H54 (cell line): ENCODE measurements at regions not wholly inside any gene's neighbourhood (a gene's known extent, or its start where the extent isn't known, plus 50 kb on each side); places are given as distances from the start of the nearest gene placed in this dataset.
"Not testable (repeated sequence)": the region's sequence is repeated elsewhere in the genome, so short reads cannot be mapped to it uniquely, and the experiment has no call there.

Experiments
- DNase-seq: peaks from one replicate; pipeline ENCODE4 v3.0.0; 2011; ENCODE audit warnings: low spot score, mixed read lengths; ENCODE audit not compliant: insufficient read length
- FAIRE-seq: peaks from 3 replicates; lab custom pipeline; 2011; peaks lifted over from hg19 to GRCh38; lab: Jason Lieb, UNC
- POLR2A ChIP-seq: IDR thresholded peaks from 2 replicates; pipeline ENCODE4 v1.6.1; 2011; ENCODE audit warnings: low read depth, mild to moderate bottlenecking, low read length

GRCh38 chr3:187809612-187809991, 64.3 kb upstream of the BCL6 start:
- FAIRE-seq = no peak
- DNase-seq = no peak
- TF ChIP-seq POLR2A = no peak

GRCh38 chr3:187810021-187810446, 64.8 kb upstream of the BCL6 start:
- FAIRE-seq = no peak
- TF ChIP-seq POLR2A = no peak
- no peak for DNase-seq

GRCh38 chr3:187811585-187812250, 66.5 kb upstream of the BCL6 start:
- no peak for TF ChIP-seq POLR2A
- FAIRE-seq (peak; percentile 90), DNase-seq (peak; percentile 20)

- no peak for DNase-seq
- no peak for TF ChIP-seq POLR2A
- no peak for FAIRE-seq
Measured at GRCh38 chr3:187812496-187812895, 67.2 kb upstream of the BCL6 start.

GRCh38 chr3:187813198-187813597, 67.9 kb upstream of the BCL6 start:
- DNase-seq (no peak), FAIRE-seq (no peak)
- TF ChIP-seq POLR2A = no peak

- FAIRE-seq, DNase-seq: not testable (repeated sequence)
Measured at GRCh38 chr3:187817766-187818165, 72.5 kb upstream of the BCL6 start.

GRCh38 chr3:187821616-187822317, 76.5 kb upstream of the BCL6 start:
- DNase-seq = no peak
- no peak for FAIRE-seq
- no peak for TF ChIP-seq POLR2A

- no peak for TF ChIP-seq POLR2A
- FAIRE-seq = peak; percentile 52
- no peak for DNase-seq
Measured at GRCh38 chr3:187822402-187822801, 77.1 kb upstream of the BCL6 start.

- no peak for TF ChIP-seq POLR2A
- DNase-seq = no peak
- FAIRE-seq = no peak
Measured at GRCh38 chr3:187823746-187824145, 78.5 kb upstream of the BCL6 start.

- DNase-seq (no peak), FAIRE-seq (no peak)
- TF ChIP-seq POLR2A = no peak
Measured at GRCh38 chr3:187827723-187828122, 82.5 kb upstream of the BCL6 start.

- FAIRE-seq (no peak), DNase-seq (no peak)
- no peak for TF ChIP-seq POLR2A
Measured at GRCh38 chr3:187828579-187829452, 83.5 kb upstream of the BCL6 start.

GRCh38 chr3:187830181-187830580, 84.9 kb upstream of the BCL6 start:
- FAIRE-seq = no peak
- no peak for DNase-seq
- TF ChIP-seq POLR2A = no peak

- TF ChIP-seq POLR2A = no peak
- FAIRE-seq (no peak), DNase-seq (no peak)
Measured at GRCh38 chr3:187831125-187832051, 86.1 kb upstream of the BCL6 start.

GRCh38 chr3:187832202-187832601, 86.9 kb upstream of the BCL6 start:
- FAIRE-seq = no peak
- DNase-seq = no peak
- TF ChIP-seq POLR2A = no peak
